HG03066 (cell line): ENCODE measurements at regions not wholly inside any gene's neighbourhood (a gene's known extent, or its start where the extent isn't known, plus 50 kb on each side); places are given as distances from the start of the nearest gene placed in this dataset.
"Not testable (repeated sequence)": the region's sequence is repeated elsewhere in the genome, so short reads cannot be mapped to it uniquely, and the experiment has no call there.

ENCODE experiments used
- ATAC-seq: cut with Tn5 transposase; IDR thresholded peaks from one replicate; pipeline ENCODE4 v1.9.1; 2021; ENCODE audit warnings: low read depth; ENCODE audit not compliant: unreplicated experiment

- ATAC-seq = not testable (repeated sequence)
These were observed 64.8 kb downstream of the B4GALT7 start for GRCh38 chr5:177664737-177665136.

DNA sequence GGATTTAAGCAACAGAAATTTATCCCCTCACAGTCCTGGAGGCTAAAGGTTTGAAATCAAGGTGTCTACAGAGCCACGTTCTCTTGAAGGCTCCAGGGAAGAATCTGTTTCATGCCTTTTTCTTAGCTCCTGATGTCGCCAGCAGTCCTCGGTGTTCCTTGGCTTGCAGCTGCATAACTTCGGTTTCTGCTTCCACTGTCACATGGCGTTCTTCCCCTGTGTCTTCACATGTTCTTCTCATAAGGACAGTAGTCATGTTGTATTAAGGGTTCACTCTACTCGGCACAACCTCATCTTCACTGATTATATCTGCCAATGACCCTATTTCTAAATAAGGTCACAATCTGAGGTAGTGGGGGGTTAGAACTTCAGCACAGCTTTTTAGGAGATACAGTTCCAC is 65.2 kb downstream of the B4GALT7 start:
- ATAC-seq = not testable (repeated sequence)

GRCh38 chr5:177665960-177666359 is 66.0 kb downstream of the B4GALT7 start:
- ATAC-seq = not testable (repeated sequence)

GRCh38 chr5:177671035-177671754 is 71.3 kb downstream of the B4GALT7 start:
- ATAC-seq = peak; percentile 37

GRCh38 chr5:177671755-177672690 is 72.1 kb downstream of the B4GALT7 start:
- peak; percentile 75 for ATAC-seq
